Chondrocyte (in vitro differentiated cells): ENCODE measurements at regions not wholly inside any gene's neighbourhood (a gene's known extent, or its start where the extent isn't known, plus 50 kb on each side); places are given as distances from the start of the nearest gene placed in this dataset.

Experiments used
- DNase-seq: peaks from one replicate; pipeline ENCODE4 v3.0.0; 2021; ENCODE audit warnings: mixed read lengths, low spot score
- H3K27ac Mint-ChIP-seq: one replicate; pipeline ENCODE4 v1.8.0; 2021; ENCODE audit warnings: mild to moderate bottlenecking, moderate library complexity, mixed read lengths; ENCODE audit not compliant: unreplicated experiment
- H3K27me3 Mint-ChIP-seq: 2 replicates; pipeline ENCODE4 v1.8.0; 2021; ENCODE audit warnings: low read depth, mixed read lengths
- H3K36me3 Mint-ChIP-seq: 2 replicates; pipeline ENCODE4 v1.8.0; 2021; ENCODE audit warnings: low read depth, mixed read lengths
- H3K4me1 Mint-ChIP-seq: 2 replicates; pipeline ENCODE4 v1.8.0; 2021; ENCODE audit warnings: low read depth, mild to moderate bottlenecking, mixed read lengths
- H3K4me3 Mint-ChIP-seq: one replicate; pipeline ENCODE4 v1.8.0; 2021; ENCODE audit warnings: mild to moderate bottlenecking, moderate library complexity, mixed read lengths; ENCODE audit not compliant: unreplicated experiment
- H3K9me3 Mint-ChIP-seq: 2 replicates; pipeline ENCODE4 v1.8.0; 2021; ENCODE audit warnings: low read depth, mixed read lengths
- CTCF ChIP-seq: fragments of 200-600 bp; sonication (generic); IDR thresholded peaks from 2 replicates; pipeline ENCODE4 v1.5.0; 2021; ENCODE audit warnings: antibody characterized with exemption, mild to moderate bottlenecking, moderate library complexity

- Mint-ChIP-seq H3K9me3 (no peaks in the 10 kb centered on the region), H3K36me3 (no peaks in the 10 kb centered on the region), H3K4me1 (peaks cover 45% of the 10 kb centered on the region), H3K4me3 (no peak overlapping the region), H3K27ac (no peak overlapping the region), H3K27me3 (no peaks in the 10 kb centered on the region)
- no peak for DNase-seq
- no peak for TF ChIP-seq CTCF
These were observed 163.9 kb upstream of the CCDC150 start for GRCh38 chr2:196475611-196476010.

DNA sequence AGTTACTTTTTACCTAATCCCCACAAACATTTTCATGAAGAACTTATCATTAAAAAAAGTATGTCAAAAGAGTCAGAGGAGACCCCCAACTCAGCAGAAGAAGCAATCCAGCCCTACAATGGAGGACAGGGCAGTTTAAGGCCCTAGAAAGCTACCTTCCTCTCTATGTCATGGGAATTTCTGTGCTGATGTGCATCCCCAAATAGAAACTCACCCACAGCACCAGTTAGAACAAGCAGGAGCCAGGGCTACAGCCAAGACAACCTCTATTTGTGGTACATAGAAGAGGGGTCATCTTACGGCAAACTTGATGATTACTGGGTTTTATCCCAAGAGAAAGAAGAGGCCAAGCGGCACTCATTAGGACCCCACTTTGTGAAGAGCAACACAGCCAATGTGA lies 160.9 kb upstream of the CCDC150 start:
- no peaks in the 10 kb centered on the region for H3K36me3 Mint-ChIP-seq

GRCh38 chr2:196479350-196479749 lies 160.2 kb upstream of the CCDC150 start:
- H3K27ac Mint-ChIP-seq, result peak overlapping the region; percentile 69
- no peaks in the 10 kb centered on the region for H3K36me3 Mint-ChIP-seq
- TF ChIP-seq CTCF, result no peak
- no peak for DNase-seq
- no peaks in the 10 kb centered on the region for H3K9me3 Mint-ChIP-seq
- peaks cover 66% of the 10 kb centered on the region for H3K4me1 Mint-ChIP-seq
- no peaks in the 10 kb centered on the region for H3K27me3 Mint-ChIP-seq
- no peak overlapping the region for H3K4me3 Mint-ChIP-seq

More for the DNA sequence above, 160.9 kb upstream of the CCDC150 start:
- Mint-ChIP-seq H3K4me1 (peaks cover 70% of the 10 kb centered on the region), H3K4me3 (no peak overlapping the region), H3K9me3 (no peaks in the 10 kb centered on the region), H3K27me3 (no peaks in the 10 kb centered on the region), H3K27ac (no peak overlapping the region)
- TF ChIP-seq CTCF, result no peak
- no peak for DNase-seq

DNA sequence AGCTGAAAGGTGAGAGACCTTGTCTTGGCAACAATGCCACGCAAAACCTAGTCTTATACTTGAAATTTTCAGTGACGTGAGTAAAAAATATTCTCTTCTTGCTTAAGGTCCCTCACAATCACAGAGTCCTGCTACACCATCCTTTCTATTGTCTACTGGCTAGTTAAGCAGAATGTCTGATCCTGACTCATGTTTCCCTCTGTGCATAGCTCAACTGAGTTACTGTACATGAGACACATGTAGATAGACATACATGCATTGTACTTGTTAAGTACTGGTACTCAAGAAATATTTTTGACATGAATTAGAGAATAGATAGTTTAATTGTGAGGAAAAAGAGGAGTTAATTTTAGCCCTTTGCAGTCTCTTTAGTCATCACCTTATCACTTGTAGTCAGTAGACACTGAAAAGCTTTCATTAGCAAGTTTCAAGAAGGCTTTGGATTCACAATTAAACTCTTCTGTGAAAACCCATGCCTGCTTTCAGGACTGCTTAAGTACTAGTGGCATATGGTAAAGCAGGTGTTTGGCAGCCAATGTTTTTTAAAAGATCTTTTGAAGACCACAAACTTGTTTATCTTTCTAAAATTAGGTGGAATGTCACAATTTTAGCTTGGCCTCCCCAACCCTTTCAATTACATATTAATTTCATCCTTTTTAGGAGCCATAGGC lies 158.7 kb upstream of the CCDC150 start:
- Mint-ChIP-seq H3K27me3 (no peaks in the 10 kb centered on the region), H3K27ac (peak overlapping the region; percentile 82), H3K4me1 (peaks cover 76% of the 10 kb centered on the region), H3K9me3 (peaks cover 6% of the 10 kb centered on the region), H3K4me3 (no peak overlapping the region), H3K36me3 (peaks cover 1% of the 10 kb centered on the region)
- no peak for DNase-seq
- TF ChIP-seq CTCF, result no peak

- no peaks in the 10 kb centered on the region for H3K27me3 Mint-ChIP-seq
- H3K4me1 Mint-ChIP-seq, result peaks cover 81% of the 10 kb centered on the region
- H3K9me3 Mint-ChIP-seq, result peaks cover 6% of the 10 kb centered on the region
- no peak overlapping the region for H3K4me3 Mint-ChIP-seq
- no peak for TF ChIP-seq CTCF
- no peak for DNase-seq
- H3K36me3 Mint-ChIP-seq, result peaks cover 1% of the 10 kb centered on the region
- H3K27ac Mint-ChIP-seq, result peak overlapping the region; percentile 82
These were observed 158.2 kb upstream of the CCDC150 start for GRCh38 chr2:196481324-196481697.
